Anterior cingulate cortex (tissue), 58 donors: ENCODE measurements at regions not wholly inside any gene's neighbourhood (a gene's known extent, or its start where the extent isn't known, plus 50 kb on each side); places are given as distances from the start of the nearest gene placed in this dataset.
"Not testable (repeated sequence)": the region's sequence is repeated elsewhere in the genome, so short reads cannot be mapped to it uniquely, and the experiment has no call there.

Experiments
- DNase-seq, 58 donors: peaks; one replicate each; lab custom pipeline; 2025; lab: John Stamatoyannopoulos, UW

DNA sequence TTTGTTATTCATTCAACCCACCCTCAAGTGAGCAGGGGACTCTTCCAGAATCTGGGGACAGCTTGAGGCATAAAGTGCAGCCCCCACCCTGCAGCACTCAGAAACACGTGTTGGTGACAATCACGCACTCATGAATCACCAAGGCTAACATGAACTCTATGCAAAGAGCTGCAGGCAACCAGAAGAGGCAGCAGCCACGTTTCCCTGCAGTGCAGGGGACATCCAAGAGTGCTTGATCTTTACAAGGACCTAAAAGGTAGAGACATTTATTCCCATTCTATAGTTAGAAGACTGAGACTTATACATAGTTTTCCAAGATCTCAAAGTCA, 135.2 kb upstream of the GDF10 start:
- no peak for DNase-seq

DNA sequence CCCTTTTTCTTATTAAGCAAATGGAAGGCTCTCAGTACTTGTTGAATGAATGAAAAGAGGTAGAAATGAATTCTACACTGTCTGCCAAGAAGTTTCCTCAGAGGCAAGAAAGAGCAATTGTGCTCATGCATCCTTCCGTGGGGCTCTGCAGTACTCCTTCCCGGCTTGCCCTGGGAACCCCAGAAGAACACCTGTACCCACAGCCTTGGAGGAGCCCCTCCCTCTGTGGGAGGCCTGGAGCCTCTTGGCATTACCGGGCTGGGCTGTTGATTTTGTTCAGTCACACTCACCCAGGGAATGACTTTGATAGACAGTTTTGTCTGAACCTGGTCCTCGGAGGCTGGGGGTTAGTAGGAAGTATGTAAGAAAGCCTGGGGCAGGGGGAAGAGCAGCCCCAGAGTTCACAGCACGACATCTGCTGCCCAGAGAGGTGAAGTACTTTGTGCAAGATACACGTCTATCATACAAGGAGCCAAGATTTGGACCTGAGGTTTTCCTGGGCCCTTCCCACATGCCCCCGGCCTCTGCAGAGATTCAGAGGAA, 134.8 kb upstream of the GDF10 start:
- peak in 4 of 58 donors; percentile 3 to 60 (median 28) for DNase-seq

DNA sequence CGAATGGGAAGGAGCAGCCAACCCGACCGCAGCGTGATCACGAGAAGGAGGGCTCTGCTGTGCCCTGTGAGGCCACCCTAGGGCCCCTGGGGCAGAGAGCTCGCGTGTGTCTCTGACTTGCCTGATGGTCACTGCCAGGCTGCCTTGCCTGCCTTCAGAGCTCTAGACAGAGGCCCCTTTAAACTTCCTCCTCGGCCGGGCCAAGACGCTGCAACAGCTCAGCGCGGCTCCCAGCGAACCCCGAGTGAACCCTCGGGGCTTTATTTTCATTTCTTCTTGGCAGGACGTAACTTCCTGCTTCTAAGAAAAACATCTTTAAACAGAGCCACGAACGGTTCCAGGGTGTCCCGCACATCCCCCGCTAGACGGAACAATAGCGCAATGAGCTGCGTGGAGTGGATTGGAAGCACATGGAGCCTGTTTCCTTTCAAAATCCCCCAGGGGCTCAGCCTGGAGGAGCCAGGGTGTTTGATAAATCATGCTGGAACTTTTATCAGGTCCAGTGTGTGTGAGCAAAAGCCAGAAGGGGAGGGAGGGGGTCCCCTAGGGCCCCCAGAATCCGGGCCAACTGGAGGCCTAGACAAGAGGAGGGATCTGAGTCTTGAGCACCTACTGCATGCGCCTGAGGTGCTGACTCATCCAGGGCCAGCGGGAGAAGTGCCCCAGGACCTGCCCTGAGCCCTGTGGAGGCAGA, 134.1 kb upstream of the GDF10 start:
- peak in 43 of 58 donors; percentile 9 to 73 (median 45) for DNase-seq

DNA sequence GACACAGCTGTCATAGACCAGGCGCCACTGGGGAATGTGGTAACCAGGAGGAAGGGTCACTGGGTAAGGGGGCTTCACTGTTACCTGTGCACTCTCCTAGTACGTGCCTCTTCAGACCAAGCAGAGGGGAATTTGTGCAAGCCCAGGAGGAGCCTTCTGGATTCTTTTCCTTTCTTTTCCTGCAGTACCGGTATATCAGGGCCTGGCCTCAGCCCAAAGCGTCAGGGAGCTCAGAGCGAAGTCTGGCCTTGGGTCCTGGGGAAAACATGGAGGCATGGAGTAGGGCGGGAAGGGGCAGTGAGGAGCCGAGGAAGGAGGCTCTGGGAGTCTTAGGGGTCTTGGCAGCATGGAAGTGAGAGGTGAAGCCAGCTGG, 133.6 kb upstream of the GDF10 start:
- no peak for DNase-seq

DNA sequence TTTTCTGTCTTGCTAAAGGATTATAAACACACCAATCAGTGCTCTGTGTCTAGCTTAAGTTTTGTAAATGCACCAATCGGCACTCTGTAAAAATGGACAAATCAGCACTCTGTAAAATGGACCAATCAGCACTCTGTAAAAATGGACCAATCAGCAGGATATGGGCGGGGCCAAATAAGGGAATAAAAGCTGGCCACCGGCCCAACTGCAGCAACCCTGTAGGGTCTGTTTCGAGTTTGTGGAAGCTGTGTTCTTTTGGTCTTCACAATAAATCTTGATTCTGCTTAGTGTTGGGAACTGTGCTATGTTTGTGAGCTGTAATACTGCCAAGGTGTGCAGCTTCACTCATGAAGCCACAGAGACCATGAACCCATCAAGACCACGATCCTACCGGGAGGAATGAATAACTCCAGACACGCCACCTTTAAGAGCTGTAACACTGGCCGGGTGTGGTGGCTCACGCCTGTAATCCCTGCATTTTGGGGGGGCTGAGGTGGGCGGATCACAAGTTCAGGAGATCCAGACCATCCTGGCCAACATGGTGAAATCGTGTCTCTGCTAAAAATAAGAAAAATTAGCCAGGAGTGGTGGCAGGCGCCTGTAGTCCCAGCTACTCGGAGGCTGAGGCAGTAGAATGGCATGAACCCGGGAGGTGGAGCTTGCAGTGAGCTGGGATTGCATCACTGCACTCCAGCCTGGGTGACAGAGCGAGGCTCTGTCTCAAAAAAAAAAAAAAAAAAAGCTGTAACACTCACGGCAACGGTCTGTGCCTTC, 133.0 kb upstream of the GDF10 start:
- not testable (repeated sequence) for DNase-seq

DNA sequence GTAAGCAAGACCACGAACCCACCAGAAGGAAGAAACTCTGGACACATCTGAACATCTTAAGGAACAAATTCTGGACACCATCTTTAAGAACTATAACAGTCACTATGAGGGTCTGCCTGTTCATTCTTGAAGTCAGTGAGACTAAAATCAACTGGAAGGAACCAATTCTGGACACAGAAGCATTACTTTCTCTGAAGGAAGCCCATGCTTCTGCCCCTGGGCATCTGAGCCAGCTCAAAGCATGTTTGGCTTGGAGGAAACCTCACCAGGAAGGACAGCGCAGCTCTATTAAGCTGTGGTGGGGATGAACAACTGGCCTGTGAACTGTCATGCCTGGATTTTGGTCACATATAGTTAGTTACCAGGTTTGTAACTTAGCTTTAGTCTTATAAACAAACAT, 132.4 kb upstream of the GDF10 start:
- DNase-seq: no peak

DNA sequence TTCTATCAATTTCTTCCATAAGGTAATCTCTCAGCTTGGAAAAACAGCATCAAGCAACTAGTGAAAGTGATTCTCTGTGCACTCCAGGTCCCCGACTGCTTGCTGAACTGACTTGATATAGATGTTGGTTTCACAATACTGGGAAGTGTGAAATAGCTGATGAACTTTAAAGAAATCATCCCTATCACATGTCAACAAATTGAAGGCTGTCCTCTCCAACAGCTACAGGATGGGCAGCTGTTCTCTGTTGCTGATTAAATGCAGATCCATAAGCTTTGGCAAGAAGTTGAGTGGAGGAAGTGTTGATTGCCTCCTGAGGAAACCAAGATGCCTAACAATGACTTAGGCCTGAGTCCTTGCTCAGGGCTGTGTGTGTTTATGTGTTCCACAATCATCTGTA, 130.4 kb upstream of the GDF10 start:
- no peak for DNase-seq

DNA sequence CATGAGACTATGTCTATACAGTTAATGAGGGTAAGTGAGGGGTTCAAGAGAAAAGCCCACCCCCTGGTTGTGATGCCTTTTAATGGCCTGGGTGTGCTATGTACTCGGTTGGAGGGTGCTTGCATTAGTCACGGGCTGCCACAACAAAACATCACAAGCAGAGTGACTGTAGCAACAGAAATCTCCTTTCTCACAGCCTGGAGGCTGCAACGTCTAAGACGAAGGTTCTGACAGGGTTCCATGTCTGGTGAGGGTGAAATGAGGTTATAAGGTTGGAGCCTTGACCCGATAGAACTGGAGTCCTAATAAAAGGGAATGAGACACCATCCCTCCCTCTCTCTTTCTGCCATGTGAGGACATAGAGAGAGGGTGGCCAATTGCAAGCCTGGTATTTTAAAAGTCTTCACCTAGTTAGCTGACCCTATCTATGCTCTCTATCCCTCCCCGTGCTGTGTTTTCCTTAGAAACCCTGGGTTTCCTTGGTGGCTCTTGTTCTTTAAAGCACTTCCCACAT, 126.0 kb upstream of the GDF10 start:
- DNase-seq: no peak

DNA sequence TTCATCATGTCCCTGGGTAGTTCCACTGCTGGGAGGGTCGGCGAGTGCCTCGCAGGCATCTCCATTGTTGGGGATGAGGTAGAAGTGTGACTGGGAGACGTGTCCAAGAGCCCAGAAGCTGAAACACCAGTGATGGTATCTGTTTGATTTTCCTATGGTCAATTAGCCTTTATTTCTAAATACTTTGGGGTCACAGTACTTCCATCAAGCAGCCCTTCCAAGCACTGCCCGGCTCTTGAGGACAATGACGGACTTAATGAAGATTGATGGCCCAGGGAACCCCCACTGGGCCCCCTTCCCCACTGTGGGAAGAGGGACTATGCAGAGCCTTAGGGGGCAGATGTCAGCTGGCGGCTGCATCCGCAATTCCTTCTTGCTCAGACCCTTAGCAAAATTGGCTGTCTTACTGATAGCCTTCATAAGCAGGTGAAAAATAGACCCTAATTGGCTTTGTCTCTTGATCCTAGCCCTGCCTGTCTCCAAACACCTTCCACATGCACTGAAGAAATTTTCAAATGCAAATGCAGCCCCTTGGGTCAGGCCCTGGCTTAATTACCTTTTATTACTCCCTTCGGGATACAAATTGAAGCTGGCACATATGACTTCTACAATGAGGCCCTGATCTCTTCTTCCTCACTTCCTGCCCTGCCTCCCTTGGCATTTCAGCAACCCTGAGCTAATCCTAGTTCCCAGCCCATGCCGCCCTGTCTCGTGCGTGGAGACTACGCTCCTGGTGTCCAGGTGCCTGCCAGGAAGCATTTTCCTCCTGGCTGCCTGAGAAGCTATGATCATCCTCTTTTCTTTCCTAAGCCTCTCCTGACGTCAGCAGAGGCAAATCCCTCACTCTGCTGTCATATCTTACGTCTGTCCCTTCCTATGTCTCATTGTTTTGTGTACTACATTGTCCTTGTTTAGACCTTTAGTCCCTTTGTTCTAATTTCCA, 124.5 kb upstream of the GDF10 start:
- DNase-seq: no peak

DNA sequence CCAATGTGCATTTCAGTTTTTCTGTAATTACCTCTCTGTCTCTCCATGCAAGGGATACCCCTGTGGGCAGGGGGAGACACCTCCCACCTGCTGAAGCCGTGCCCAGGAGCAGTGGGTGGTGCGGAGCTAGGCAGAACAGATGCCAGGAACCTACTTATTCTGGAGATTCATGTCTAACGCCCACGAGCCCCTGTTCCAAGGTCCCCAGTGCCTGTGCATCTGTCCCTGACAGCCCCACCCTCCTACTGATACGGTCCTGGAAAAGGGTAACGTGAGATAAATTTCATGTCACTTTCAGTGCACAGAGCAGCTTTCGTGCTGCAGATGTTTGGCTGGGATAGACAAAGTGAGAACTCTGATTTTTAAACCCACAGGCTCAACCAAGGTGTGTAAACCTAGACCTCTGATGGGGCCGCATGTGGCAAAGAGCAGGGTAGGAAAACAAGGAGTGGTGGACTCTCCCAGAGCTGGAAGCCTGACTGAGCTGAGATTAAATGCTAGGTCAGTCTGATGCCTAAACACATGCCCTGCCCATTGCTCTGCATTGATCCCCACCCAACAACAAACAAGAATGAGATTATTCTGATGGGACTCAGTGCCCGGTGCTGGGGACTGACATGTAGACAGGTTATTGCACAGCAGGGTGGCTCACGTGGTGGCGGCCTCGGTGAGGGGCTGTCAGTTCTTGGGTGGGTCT, 123.6 kb upstream of the GDF10 start:
- peak in 28 of 58 donors; percentile 6 to 67 (median 30) for DNase-seq

DNA sequence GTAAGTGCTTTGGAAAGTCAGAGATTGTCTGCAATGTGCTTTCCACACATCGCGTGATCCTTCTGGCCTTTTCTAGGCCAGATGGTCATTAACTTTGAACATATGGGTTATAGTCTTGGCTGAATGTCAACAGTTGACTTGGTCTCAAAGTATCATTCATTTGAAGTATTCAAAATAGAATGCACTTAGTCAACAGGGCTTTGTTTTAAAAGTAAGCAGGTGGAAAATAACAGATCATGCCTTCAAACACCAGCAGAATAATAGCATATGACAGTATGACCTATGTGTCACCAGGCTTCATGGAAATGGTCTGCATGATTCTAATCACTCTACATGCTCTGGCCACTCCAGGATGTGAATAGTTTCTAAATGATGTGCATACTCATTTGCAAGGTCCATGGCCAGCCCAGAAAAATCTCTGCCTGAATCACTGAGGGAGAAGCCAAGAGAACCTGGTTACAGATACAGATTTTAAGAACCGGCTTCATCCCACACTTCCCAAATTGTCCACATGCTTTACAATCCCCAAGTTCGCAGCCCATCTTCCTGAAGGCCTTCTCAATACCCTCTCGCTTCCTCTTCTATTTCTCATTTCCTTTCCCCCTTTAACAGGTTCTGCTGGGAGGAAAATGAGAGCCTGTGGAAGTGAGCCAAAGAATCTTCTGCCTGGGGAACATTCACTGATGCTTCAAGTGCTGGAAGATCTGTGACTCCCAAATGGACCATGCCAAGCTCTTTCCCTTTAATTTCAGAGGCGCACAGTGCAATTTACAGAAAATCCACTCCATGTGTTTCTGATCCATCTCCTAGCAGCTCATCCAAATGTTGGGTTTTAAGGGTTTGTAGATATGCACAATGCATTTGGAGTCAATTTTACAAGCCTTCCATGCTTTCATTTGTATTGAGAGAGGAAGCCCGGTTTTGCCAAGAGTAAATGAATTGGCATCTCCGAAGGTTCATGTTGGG, 122.8 kb upstream of the GDF10 start:
- peak in 1 of 58 donors; percentile 5 for DNase-seq

DNA sequence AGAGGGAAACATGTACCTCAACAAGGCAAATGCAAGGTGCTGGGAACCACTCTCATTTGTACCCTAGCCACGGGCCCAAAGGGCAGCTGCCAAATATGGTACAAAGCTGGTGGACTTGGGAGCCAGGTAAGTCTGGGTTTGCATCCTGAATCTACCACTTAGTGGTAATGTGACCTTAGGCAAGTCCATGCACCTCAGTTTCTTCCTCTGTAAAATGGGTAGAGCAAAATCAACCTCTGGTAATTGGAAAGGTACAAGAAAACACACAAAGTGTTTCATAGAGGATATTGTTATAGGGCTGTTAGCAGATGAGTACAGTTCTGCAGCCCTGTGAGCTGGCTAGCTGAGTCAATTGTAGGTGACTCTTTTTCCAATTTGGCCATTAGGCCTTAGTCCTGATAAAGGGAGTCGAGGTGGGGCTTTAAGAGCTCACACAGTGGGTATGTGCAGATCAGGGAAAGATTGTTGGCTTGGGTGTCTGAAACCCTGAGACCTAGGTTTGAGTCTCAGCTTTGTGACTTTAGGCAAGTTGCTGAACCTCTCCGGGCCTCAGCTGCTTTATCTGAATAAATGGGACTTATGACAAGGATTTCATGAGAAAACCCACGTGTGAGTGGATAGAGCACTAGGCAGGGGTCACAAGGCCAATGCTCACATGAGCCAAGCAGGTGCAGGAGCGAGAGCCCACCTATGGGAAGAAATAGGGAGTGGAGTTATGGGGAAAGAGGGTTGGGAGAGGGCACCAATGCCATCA, 121.3 kb upstream of the GDF10 start:
- no peak for DNase-seq

DNA sequence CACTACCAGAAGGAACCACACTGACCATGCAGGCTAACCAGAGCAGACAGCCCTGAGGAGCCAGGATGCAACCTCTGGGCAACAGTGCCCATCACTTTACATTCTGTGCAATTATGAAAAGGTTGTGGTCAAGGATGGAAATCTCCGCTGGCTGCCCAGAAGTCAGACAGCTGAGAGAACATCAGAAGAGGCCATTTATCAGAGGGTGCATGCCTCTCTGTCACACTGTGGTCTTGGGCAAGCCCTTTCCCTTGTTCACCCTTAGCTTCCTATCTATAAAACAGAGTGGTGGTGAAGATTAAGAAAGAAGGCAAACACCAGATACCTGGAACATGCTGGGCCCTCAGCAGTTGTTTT, 120.7 kb upstream of the GDF10 start:
- DNase-seq: no peak

DNA sequence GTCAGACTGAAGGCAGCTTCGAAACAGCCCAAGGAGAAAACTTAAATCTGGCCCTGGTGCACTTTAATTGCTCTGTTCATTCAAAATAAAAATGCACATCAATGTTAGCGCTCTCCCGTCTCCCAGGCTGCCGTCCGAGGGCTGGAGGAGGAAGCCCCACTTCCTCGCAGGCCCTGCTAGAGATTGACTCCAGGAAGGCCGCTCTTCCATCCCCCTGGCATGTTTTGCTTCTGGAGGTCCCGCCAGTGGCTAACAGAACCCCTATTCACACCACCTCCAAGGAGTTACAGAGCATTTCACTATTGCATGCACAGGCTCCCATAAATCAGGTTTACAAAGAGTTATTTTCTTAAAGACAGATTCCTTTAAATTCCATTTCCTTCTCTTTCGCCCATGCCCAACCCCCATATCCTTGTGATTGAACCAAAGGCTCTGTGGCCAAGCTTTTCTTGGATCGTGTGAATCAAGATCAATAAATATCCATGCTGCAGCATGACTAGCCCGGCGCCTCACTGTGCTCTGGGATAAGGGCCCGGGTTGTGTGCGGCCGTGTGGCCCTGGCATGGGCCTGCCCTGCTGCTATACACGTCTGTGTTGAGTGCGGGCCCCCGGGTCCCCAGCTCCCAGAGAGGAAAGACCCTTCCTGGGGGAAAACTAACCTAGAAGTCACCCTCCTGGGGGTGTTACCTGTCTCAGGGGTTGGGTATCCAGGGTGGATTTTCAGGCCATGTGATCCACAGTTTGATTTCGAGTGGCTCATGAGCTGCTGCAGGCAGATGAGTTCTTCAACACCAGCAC, 118.7 kb upstream of the GDF10 start:
- DNase-seq: no peak

DNA sequence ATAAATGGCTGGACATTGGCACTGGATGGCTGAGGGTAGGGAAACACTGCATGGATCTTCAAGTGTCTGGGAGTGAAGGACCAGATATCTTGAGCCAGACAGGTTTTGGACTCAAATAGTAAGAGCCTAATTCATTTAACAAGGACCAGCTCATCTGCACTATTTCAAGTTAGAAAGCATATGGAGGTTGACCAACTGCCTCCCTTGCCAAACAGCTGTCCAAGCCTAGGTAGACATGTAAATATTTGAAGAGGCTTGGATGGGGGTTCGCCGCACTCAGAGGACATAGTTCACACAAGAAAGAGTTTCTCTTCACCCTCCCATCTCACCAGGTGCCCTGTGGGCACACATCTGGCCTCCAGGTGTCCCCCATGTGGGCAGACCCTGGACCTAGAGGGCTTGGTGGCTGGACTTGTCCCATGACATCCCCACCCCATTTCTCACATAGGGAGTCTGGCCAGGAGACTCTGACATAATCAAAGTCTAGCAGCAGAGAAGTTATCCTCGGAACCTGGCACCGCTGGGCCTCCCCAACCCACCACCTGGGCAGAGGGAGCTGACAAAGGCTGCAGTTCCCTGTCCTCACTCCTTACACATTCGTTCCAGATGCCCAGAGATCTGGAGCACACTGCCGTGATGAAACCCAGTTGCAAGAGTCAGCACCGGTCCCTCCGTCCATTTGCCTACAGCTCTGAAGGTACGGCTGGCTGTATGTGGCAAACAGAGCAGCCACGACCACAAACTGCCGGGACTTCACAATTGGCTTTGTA, 116.9 kb upstream of the GDF10 start:
- DNase-seq: no peak

DNA sequence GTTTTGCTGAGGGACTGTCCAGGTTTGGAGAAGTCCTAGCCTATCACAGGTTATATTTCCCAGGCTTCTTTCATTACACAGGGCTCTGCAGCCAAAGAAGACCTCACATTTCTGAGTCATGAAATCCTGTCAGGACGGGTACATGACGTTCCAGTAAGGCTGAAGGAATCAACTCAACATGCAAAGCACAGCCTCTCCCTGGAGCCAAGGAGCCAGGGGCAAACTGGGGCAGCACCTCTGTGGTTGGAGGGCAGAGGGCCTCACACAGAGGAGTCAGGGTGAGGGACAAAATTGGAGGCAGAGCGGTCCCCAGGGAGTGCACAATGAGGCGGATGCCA, 116.3 kb upstream of the GDF10 start:
- no peak for DNase-seq

DNA sequence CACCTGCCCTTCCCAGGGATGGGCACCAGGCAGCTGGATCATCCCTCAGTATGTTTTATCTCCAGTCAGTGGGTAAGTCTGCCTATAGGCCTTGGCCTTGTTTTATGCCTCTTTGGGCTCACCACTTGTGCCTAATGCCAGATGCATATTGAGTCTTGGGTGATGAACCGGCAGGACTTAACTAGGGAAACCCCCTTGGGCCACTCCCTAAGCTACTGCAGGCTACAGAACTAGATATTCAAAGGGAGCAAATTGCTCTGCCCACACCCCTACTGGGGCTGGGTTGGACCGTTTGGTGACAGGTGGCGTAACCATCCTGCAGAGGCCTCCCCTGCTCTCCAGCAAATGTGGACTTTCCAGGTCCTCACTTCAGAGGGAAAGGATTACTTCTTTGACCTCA, 115.7 kb upstream of the GDF10 start:
- no peak for DNase-seq
